SHP77 treated with DMSO at 0.1 percent for 48 hours (cell line): ENCODE measurements at regions not wholly inside any gene's neighbourhood (a gene's known extent, or its start where the extent isn't known, plus 50 kb on each side); places are given as distances from the start of the nearest gene placed in this dataset.
A peak's percentile ranks its signal among the peaks of the same experiment; 100 is the strongest.

Source experiments
- DNase-seq: peaks from one replicate; lab custom pipeline; 2025; lab: John Stamatoyannopoulos, UW

DNA sequence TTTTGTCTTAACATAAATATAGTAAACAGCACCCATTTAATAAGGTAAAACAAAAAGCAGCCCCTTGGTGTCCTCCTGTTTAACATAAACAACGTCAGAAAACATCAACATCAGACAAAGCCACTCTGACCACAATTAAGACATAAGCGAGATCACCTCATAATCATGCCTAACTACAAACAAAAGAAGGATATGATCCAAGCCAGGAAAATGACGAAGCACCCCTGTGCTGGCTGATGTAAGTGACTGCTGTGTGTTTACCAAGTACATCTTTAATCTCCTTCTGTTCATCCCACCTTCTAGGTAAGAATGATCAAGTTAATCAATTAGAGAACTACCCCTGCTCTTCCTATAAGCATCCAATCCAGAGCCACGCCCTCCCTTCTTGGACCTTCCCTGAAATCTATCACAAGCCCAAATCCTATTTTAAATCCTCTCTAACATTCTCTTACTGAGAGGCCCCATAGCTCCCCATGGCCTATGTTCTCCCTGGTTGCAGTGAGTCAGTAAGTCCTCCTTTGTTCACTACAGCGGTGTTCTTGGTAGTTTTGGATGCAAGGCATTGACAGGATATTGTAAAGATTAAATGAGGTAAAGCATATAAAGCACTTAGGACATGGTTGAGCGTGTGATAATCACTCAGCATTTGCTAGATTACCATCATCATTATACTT, 424.2 kb downstream of the TSN start:
- no peak for DNase-seq

DNA sequence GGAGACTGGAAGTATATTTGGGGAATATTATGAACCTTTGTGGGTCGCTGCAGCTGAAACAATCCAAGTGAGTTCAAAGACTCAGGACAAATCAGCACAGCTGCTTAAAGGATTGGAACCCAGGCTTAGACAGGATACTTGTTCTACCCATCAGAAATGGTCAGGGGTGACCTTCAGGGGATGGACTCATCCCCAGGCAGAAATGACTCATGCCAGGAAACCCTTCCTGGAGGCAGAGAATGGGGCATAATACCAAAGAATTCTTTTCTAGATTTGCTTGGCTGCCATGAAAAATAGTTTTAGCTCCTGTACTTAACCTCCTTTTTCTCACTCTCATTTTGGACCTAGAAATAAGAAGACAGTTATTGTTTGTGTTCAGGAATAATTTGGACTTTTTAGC, 425.5 kb downstream of the TSN start:
- DNase-seq: no peak

- DNase-seq: no peak
Observed at GRCh38 chr2:122182616-122183355, 427.3 kb downstream of the TSN start.

DNA sequence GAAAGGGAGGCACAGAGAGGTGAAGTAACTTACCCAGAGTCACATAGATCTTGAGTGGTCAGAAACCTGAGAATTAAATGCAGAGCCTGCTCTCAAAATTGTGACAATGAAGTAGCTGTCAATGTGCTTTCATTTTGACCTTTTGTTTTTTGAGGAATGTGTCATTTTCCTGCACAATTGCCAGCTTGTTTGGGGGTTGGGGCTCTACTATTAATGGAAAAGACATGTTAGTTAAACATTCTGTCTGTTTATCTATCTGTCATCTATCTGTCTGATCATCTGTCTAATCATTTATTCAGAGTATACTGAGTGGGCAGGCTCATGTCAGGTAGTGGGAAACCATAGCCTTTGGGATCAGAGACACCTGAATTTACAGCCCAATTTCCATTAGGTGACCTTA, 428.4 kb downstream of the TSN start:
- no peak for DNase-seq

GRCh38 chr2:122186761-122187222, 431.3 kb downstream of the TSN start:
- DNase-seq: no peak

GRCh38 chr2:122191331-122191730, 435.9 kb downstream of the TSN start:
- peak; percentile 36 for DNase-seq

DNA sequence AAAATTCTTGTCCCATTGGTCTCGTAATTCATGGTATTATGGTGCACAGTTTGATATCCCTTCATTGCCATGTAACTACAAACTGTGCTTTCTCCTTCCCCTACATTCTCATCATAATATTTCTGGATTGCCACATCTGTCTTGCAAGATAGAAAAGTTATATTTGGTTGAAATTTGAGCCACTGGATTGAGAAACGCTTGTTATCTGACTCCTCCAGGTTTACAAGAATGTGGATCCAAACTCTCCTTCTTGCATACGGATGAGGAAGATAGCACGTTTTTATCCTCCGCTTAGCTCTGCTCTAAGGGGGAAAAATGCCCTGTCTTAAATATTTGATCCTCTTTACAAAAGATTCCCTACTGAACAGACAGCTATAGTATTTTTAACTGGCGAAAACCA, 438.2 kb downstream of the TSN start:
- DNase-seq: no peak

- no peak for DNase-seq
Observed at GRCh38 chr2:122194546-122194945, 439.1 kb downstream of the TSN start.

DNA sequence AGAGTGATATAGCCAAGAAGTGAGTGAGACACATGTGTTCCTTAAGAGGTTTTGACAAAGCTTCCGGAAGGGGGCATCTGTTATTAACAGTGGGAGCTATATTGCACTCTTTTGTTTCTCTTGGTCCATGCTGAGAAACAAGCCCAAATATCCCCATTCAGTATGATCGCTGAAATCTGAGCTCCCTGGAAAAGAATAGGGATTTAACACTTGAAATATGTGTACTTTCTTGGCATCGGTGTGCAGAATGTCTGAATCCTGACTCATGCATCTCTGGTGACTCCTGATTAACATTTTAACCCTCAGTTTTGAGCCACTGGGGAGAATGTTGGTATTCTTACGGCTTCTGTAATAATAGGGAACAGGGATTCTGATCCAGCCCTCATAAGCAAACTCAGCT, 448.1 kb downstream of the TSN start:
- DNase-seq: no peak

GRCh38 chr2:122205641-122206040, 450.2 kb downstream of the TSN start:
- DNase-seq: no peak

- DNase-seq: no peak
Observed at GRCh38 chr2:122206101-122206500, 450.6 kb downstream of the TSN start.

DNA sequence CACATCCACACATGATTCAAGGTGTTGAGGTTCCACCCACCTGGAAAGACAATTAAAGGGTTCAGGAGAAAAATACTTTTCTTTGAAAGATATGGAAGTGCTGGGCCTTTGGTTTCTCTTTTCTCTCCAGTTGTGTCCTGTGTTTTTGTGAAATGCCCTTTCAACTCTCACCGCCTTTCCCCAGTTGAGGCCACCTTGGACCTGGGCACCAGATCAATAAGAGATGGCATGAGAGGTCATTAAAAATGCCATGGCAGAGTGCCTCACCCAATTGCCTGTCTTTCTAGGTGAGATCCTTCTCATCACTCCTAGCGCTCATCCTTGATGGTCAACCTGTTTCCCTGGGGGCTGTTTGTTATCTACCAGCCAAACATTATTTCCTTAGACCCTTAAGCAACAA, 453.9 kb downstream of the TSN start:
- no peak for DNase-seq

DNA sequence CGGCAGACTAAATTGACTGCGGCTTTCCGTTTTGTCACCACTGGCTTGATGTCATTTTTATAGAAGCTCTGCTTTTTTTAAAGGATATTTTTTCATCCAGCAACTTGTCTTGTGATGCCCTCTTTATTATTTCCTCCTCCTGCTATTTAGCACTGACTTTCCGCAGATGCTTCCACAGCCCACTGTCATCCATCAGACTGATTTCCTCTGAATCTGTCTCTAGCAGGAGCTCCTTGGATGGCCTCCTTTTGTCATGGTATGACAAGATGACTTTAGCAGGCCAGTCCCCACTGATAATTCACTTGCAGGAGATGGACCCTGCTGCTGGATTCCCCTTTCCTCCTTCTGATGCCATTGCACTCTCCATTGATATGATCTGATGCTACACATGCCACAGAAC, 454.6 kb downstream of the TSN start:
- DNase-seq: no peak

DNA sequence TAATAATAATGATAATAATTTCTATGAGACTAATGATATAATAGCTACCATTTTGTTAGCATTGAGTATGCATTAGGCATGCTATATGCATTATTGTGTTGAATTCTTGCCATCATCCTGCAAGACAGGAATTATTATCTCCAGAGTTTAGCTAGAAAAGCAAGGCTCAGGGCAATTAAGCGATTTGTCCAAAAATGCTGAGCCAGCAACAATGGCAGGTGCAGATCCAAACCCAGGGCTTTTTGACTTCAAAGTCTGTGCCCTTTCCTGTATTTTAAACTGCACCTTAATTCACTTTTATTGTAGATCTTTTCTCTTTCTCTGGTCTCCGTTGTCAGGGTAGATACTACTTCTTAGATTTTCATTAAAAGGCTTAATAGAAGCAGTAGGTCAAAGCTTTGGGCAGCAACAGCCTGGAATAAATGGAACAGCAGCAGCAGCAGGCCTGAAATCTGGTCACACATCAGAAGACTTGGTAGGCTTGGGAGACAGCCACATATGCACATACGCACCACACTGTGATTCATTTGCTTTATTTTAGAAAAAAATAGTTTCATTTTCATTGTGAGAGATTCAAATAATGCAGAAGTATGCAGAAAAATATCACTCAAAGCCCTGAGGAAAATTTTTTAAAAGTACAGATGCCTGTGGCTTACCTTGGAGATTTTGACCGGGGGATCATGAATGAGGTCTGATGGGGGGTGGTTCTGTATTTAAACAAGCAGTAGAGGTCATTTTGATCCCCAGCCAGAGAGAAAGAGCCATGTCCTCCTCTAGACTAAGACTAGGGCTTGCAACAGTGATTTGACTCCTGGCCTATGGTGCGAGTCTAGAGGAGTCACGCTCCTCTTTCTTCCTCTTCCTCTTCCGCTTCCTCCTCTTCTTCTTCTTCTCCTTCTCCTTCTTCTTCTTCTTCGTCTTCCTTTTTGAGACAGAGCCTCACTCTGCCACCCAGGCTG, 455.7 kb downstream of the TSN start:
- no peak for DNase-seq

GRCh38 chr2:122213312-122213711, 457.9 kb downstream of the TSN start:
- DNase-seq: no peak

- DNase-seq: no peak
Observed at GRCh38 chr2:122216071-122216470, 460.6 kb downstream of the TSN start.

GRCh38 chr2:122216901-122217300, 461.4 kb downstream of the TSN start:
- no peak for DNase-seq

- no peak for DNase-seq
Observed at GRCh38 chr2:122218596-122218995, 463.1 kb downstream of the TSN start.

- no peak for DNase-seq
Observed at GRCh38 chr2:122219504-122219903, 464.1 kb downstream of the TSN start.

- no peak for DNase-seq
Observed at GRCh38 chr2:122221665-122222064, 466.2 kb downstream of the TSN start.

- no peak for DNase-seq
Observed at GRCh38 chr2:122231296-122231695, 475.8 kb downstream of the TSN start.

DNA sequence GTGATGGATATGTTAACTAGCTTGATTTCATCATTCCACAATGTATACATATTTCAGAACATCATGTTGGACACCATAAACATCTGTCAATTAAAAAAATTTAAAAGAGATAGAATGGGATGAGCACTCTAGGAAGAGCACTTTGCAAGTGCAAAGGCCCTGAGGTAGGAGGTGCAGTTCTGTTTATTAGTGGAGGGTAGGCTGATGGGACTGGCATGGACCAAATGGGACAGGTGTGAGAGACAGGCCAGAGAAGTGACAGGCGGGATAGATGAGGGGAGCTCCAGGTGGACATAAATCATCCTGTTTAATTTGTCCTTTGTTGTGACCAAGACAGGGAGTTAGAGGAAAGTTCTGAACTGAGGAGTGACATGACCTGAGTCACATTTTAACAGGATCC, 477.9 kb downstream of the TSN start:
- DNase-seq: no peak
